Loucy (cell line): ENCODE measurements at regions not wholly inside any gene's neighbourhood (a gene's known extent, or its start where the extent isn't known, plus 50 kb on each side); places are given as distances from the start of the nearest gene placed in this dataset.

ENCODE experiments used
- H2AFZ ChIP-seq: fragments of 200-600 bp; sonication (generic); 2 replicates; pipeline ENCODE4 v1.6.0; 2016; ENCODE audit warnings: antibody characterized with exemption, mild to moderate bottlenecking, low read length, moderate library complexity
- H3F3A ChIP-seq: fragments of 200-600 bp; 2 replicates; pipeline ENCODE4 v1.6.0; 2016; ENCODE audit warnings: antibody characterized with exemption, low read depth, mild to moderate bottlenecking
- H3K27me3 ChIP-seq: fragments of 200-600 bp; sonication (generic); 2 replicates; pipeline ENCODE4 v1.6.1; 2014; ENCODE audit warnings: low read length, mild to moderate bottlenecking; ENCODE audit not compliant: insufficient read depth, poor library complexity, severe bottlenecking
- H3K36me3 ChIP-seq: fragments of 200-600 bp; sonication (generic); 2 replicates; pipeline ENCODE4 v1.6.1; 2016; ENCODE audit warnings: low read length; ENCODE audit not compliant: insufficient read depth
- H3K4me1 ChIP-seq: fragments of 200-600 bp; sonication (generic); 2 replicates; pipeline ENCODE4 v1.5.1; 2014; ENCODE audit warnings: low read length, mild to moderate bottlenecking; ENCODE audit not compliant: insufficient read depth, poor library complexity, severe bottlenecking
- H3K4me2 ChIP-seq: fragments of 200-600 bp; sonication (generic); 2 replicates; pipeline ENCODE4 v1.6.0; 2014; ENCODE audit warnings: antibody characterized with exemption, low read length, low read depth, mild to moderate bottlenecking; ENCODE audit not compliant: poor library complexity, severe bottlenecking
- H3K4me3 ChIP-seq: fragments of 200-600 bp; sonication (generic); 2 replicates; pipeline ENCODE4 v1.5.1; 2014; ENCODE audit warnings: low read length, mild to moderate bottlenecking, mixed read lengths; ENCODE audit not compliant: poor library complexity, severe bottlenecking
- H3K79me2 ChIP-seq: fragments of 200-600 bp; sonication (generic); 2 replicates; pipeline ENCODE4 v1.6.1; 2014; ENCODE audit warnings: low read length; ENCODE audit not compliant: insufficient read depth
- H3K9ac ChIP-seq: fragments of 200-600 bp; sonication (generic); 2 replicates; pipeline ENCODE4 v1.6.0; 2014; ENCODE audit warnings: mild to moderate bottlenecking, low read depth, low read length, moderate library complexity; ENCODE audit not compliant: poor library complexity, severe bottlenecking
- H3K9me2 ChIP-seq: fragments of 200-600 bp; sonication (generic); replicated peaks from 2 replicates; pipeline ENCODE4 v1.6.1; 2016; ENCODE audit warnings: low read depth, low read length, mixed read lengths
- H3K9me3 ChIP-seq: fragments of 200-600 bp; sonication (generic); 2 replicates; pipeline ENCODE4 v1.6.1; 2014; ENCODE audit warnings: mild to moderate bottlenecking, antibody characterized with exemption, low read length, low read depth; ENCODE audit not compliant: insufficient read depth
- H4K20me1 ChIP-seq: fragments of 200-600 bp; sonication (generic); 2 replicates; pipeline ENCODE4 v1.6.0; 2014; ENCODE audit warnings: antibody characterized with exemption, low read length, mild to moderate bottlenecking; ENCODE audit not compliant: insufficient read depth, poor library complexity, severe bottlenecking
- CTCF ChIP-seq: fragments of 200-600 bp; sonication (generic); conservative IDR thresholded peaks from 2 replicates; pipeline ENCODE4 v1.5.1; 2014; ENCODE audit warnings: mild to moderate bottlenecking, antibody characterized with exemption, low read length
- EZH2phosphoT487 ChIP-seq: fragments of 200-600 bp; IDR thresholded peaks from 2 replicates; pipeline ENCODE4 v1.6.1; 2018; ENCODE audit warnings: antibody characterized with exemption, mild to moderate bottlenecking, moderate library complexity, borderline replicate concordance

DNA sequence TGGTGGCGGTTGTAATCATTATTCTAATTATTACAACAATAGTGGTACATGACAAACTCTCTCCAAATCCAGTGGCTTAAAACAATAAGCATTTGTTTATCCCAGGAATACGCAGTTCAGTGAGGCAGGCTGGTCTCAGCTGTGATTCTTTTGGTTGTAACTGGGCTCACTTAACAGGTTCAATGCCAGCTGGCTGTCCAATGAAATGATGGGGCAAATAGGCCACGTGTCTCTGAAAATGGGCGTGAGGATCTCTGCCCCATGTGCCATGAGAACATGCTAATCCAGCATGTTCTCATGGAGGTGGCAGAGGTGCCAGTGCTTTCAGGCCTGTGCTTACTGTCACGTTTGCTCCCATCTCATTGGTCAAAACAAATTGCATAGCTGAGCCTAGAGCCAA, 73.1 kb upstream of the CLMN start:
- H3K27me3 ChIP-seq = no peaks in the 10 kb centered on the region
- no peaks in the 10 kb centered on the region for H3K9me2 ChIP-seq
- H2AFZ ChIP-seq = no peak overlapping the region
- no peak overlapping the region for H3K4me2 ChIP-seq
- no peak overlapping the region for H3K9ac ChIP-seq
- TF ChIP-seq CTCF = no peak
- no peak for TF ChIP-seq EZH2phosphoT487
- no peaks in the 10 kb centered on the region for H4K20me1 ChIP-seq
- no peaks in the 10 kb centered on the region for H3K36me3 ChIP-seq
- no peak overlapping the region for H3K4me3 ChIP-seq
- H3K4me1 ChIP-seq = no peaks in the 10 kb centered on the region
- H3F3A ChIP-seq = no peaks in the 10 kb centered on the region
- H3K79me2 ChIP-seq = no peaks in the 10 kb centered on the region
- H3K9me3 ChIP-seq = no peaks in the 10 kb centered on the region; the same call in 1 of the 2 replicates

- H3K9ac ChIP-seq = no peak overlapping the region
- no peaks in the 10 kb centered on the region for H3K9me2 ChIP-seq
- no peak overlapping the region for H3K4me2 ChIP-seq
- no peaks in the 10 kb centered on the region for H4K20me1 ChIP-seq
- H2AFZ ChIP-seq = no peak overlapping the region
- no peaks in the 10 kb centered on the region for H3F3A ChIP-seq
- no peaks in the 10 kb centered on the region; the same call in 1 of the 2 replicates for H3K9me3 ChIP-seq
- no peaks in the 10 kb centered on the region for H3K4me1 ChIP-seq
- no peaks in the 10 kb centered on the region for H3K27me3 ChIP-seq
- TF ChIP-seq CTCF = no peak
- TF ChIP-seq EZH2phosphoT487 = no peak
- no peaks in the 10 kb centered on the region for H3K79me2 ChIP-seq
- H3K4me3 ChIP-seq = no peak overlapping the region
- no peaks in the 10 kb centered on the region for H3K36me3 ChIP-seq
These were observed 71.6 kb upstream of the CLMN start for GRCh38 chr14:95391331-95391730.

- no peak overlapping the region for H3K9ac ChIP-seq
These were observed 69.8 kb upstream of the CLMN start for GRCh38 chr14:95389471-95390011.

More at GRCh38 chr14:95389471-95390011, 69.8 kb upstream of the CLMN start:
- H2AFZ ChIP-seq = no peak overlapping the region
- H3K9me2 ChIP-seq = no peaks in the 10 kb centered on the region
- no peaks in the 10 kb centered on the region for H3K27me3 ChIP-seq
- H3K4me2 ChIP-seq = no peak overlapping the region
- no peaks in the 10 kb centered on the region; the same call in 1 of the 2 replicates for H3K9me3 ChIP-seq
- TF ChIP-seq CTCF = no peak
- no peak for TF ChIP-seq EZH2phosphoT487
- H4K20me1 ChIP-seq = no peaks in the 10 kb centered on the region
- H3K4me3 ChIP-seq = no peak overlapping the region
- no peaks in the 10 kb centered on the region for H3K4me1 ChIP-seq
- H3F3A ChIP-seq = no peaks in the 10 kb centered on the region
- H3K79me2 ChIP-seq = no peaks in the 10 kb centered on the region
- H3K36me3 ChIP-seq = no peaks in the 10 kb centered on the region
